Heart left ventricle (tissue), 16 donors: ENCODE measurements at regions not wholly inside any gene's neighbourhood (a gene's known extent, or its start where the extent isn't known, plus 50 kb on each side); places are given as distances from the start of the nearest gene placed in this dataset.
"Not testable (repeated sequence)": the region's sequence is repeated elsewhere in the genome, so short reads cannot be mapped to it uniquely, and the experiment has no call there.

ENCODE experiments used
- ATAC-seq, 4 donors: fragments of 200-7000 bp; cut with Tn5 transposase; one replicate each; pipeline ENCODE4 v1.9.1; 2020 to 2022; ENCODE audit warnings: moderate library complexity in 4 of 4, mild to moderate bottlenecking in 3 of 4, moderate number of reproducible peaks in 1 of 4
- DNase-seq, 5 donors: peaks; one replicate each; pipeline ENCODE4 v3.0.0-alpha.2; 2020
- H3K27ac ChIP-seq, 12 donors: fragments of 200-600 bp; sonication (generic) in 4 of 12; one replicate each; pipeline versions ENCODE4 v1.5.0 to v1.8.0; 2016 to 2022; ENCODE audit warnings: mild to moderate bottlenecking in 2 of 12
- H3K27me3 ChIP-seq, 9 donors: fragments of 200-600 bp; sonication (generic) in 2 of 9; one replicate each; pipeline versions ENCODE4 v1.5.1 to v1.8.0; 2016 to 2022; ENCODE audit warnings: mild to moderate bottlenecking in 3 of 9
- H3K36me3 ChIP-seq, 9 donors: fragments of 200-600 bp; sonication (generic) in 2 of 9; one replicate each; pipeline versions ENCODE4 v1.5.0 to v1.8.0; 2018 to 2022; ENCODE audit warnings: mild to moderate bottlenecking in 2 of 9
- H3K4me1 ChIP-seq, 12 donors: fragments of 200-600 bp; sonication (generic) in 4 of 12; one replicate each; pipeline versions ENCODE4 v1.5.0 to v1.8.0; 2016 to 2022; ENCODE audit warnings: mild to moderate bottlenecking in 3 of 12
- H3K4me3 ChIP-seq, 12 donors: fragments of 200-600 bp; sonication (generic) in 4 of 12; one replicate each; pipeline versions ENCODE4 v1.5.0 to v1.8.0; 2017 to 2022; ENCODE audit warnings: mild to moderate bottlenecking in 9 of 12, moderate library complexity in 4 of 12
- H3K9me3 ChIP-seq, 12 donors: fragments of 200-600 bp; sonication (generic) in 4 of 12; one replicate each; pipeline versions ENCODE4 v1.5.0 to v1.8.0; 2016 to 2022; ENCODE audit warnings: mild to moderate bottlenecking in 1 of 12
- POLR2A ChIP-seq, 2 donors: fragments of 450-650 bp; IDR thresholded peaks; one replicate each; pipeline ENCODE4 v1.6.1; 2017; ENCODE audit warnings: antibody characterized with exemption in 2 of 2, mild to moderate bottlenecking in 2 of 2, moderate library complexity in 2 of 2
- WGBS, 4 donors: extraction: QIAGEN DNeasy Blood & Tissue Kit in 2 of 4; methylation state at CpG; one replicate each; pipeline versions ENCODE4 v1.1.5 to v1.1.7; 2013 to 2018; 5-methylcytosine and 5-hydroxymethylcytosine counted together
- intact Hi-C, 10 donors: fragments of 100-400 bp; cut with DNase I; formaldehyde crosslinking; loops; one replicate each; pipeline versions ENCODE4 v1.11.1 to v1.14.2; 2022
- TF ChIP-seq, protein P1 (sequence below), 12 donors: fragments of 200-600 bp; sonication (generic) in 4 of 12; IDR thresholded peaks; one replicate each; pipeline versions ENCODE4 v1.5.0 to v1.8.0; 2018 to 2022; ENCODE audit warnings: antibody characterized with exemption in 12 of 12, mild to moderate bottlenecking in 5 of 12
- donor health status: ischemic (EF 13 %, LVEDD 7.1; RV severe dilation, severe dysfunction).
- donor health status: healthy with polysubstance abuse.
- donor health status: DM: no; HTN: yes; CAD: no.
- donor health status: DM: no; HTN: no; CAD: no.
- donor health status: ischemic (EF 25% LVEDD 6.9; RV normal size, moderate dysfunction).
- donor health status: ischemic (EF 25% LVEDD 5.7; RV mildly dilated, moderate dysfunction).
- donor health status: healthy.
- donor health status: DM: yes; HTN: yes; CAD: no.
- donor health status: ischemic (EF 35%, LVEDD 5.7; RV mildly dilated, moderate dysfunction).
- donor health status: nonischemic (EF 11% LVEDD 7.7; RV severe dilation, severe dysfunction).
- donor health status: DM: yes; HTN: yes; CAD: no.
- donor health status: PGD.
- donor health status: ischemic (EF 29% LVEDD 5.4; RV normal size, mild dysfunction).
- donor health status: nonischemic (EF 23%, LVEDD 6.1; RV moderate dilation, normal function).

DNA sequence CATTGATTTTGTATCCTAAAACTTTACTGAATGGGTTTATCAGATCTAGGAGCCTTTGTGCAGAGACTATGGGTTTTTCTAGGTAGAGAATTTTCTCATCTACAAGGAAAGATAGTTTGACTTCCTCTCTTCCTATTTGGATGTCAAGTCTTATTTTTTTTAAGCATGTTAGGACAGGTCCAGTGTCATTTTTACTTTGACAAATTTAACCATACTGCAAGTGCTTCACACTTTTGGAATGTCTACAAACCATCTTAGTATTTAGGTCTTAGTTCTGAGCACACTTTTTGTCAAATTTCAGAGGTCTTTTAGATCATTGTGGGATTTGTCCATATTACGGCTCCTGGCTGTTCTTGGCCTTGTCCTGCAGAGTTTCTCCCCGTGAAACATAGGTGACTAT is 715.2 kb upstream of the RAG2 start:
- Histone ChIP-seq H3K9me3 (peaks cover 0 to 13% (median under 1%) of the 10 kb centered on the region in 12 donors), H3K36me3 (no peaks in the 10 kb centered on the region), H3K27ac (no peak overlapping the region), H3K4me1 (no peaks in the 10 kb centered on the region), H3K4me3 (no peak overlapping the region), H3K27me3 (no peaks in the 10 kb centered on the region)
- intact Hi-C loops, result no loop called here
- DNase-seq, result no peak
- WGBS, 4 donors, result 78 to 88% (median 83%) methylated on average over 2 of the region's 2 CpGs
- no peak for TF ChIP-seq POLR2A (IDR thresholded peaks at IDR 0.05)
- TF ChIP-seq, protein P1, sequence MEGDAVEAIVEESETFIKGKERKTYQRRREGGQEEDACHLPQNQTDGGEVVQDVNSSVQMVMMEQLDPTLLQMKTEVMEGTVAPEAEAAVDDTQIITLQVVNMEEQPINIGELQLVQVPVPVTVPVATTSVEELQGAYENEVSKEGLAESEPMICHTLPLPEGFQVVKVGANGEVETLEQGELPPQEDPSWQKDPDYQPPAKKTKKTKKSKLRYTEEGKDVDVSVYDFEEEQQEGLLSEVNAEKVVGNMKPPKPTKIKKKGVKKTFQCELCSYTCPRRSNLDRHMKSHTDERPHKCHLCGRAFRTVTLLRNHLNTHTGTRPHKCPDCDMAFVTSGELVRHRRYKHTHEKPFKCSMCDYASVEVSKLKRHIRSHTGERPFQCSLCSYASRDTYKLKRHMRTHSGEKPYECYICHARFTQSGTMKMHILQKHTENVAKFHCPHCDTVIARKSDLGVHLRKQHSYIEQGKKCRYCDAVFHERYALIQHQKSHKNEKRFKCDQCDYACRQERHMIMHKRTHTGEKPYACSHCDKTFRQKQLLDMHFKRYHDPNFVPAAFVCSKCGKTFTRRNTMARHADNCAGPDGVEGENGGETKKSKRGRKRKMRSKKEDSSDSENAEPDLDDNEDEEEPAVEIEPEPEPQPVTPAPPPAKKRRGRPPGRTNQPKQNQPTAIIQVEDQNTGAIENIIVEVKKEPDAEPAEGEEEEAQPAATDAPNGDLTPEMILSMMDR (IDR thresholded peaks at IDR 0.05), result no peak
- ATAC-seq, result no peak

DNA sequence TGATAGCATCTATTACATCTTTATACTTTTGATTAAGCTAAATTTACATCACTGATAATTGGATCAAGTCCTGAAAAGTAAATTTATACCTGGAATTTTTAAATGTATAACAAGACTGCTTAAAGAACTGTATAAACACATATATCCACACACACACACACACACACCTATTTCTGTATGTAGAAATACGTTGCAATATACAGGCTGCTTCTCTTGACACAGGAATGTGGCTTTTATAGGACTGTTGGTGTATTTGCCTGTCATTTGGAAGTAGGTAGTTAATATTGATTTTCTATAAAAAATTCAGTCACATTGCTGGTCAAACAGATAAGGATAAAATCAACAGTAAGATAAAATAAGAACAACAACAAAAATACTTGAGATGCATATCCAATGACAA is 708.5 kb upstream of the RAG2 start:
- WGBS, 4 donors, result 57 to 71% (median 65%) methylated on average over 1 of the region's 1 CpG
- no peaks in the 10 kb centered on the region for H3K4me1 ChIP-seq
- no peaks in the 10 kb centered on the region for H3K27me3 ChIP-seq
- H3K36me3 ChIP-seq, result no peaks in the 10 kb centered on the region
- intact Hi-C loops, result no loop called here
- ATAC-seq (no peak), DNase-seq (no peak)
- H3K9me3 ChIP-seq, result peaks cover 0 to 29% (median 4%) of the 10 kb centered on the region in 12 donors
- no peak for TF ChIP-seq POLR2A (IDR thresholded peaks at IDR 0.05)
- TF ChIP-seq, protein P1 (IDR thresholded peaks at IDR 0.05), result no peak
- H3K27ac ChIP-seq, result no peak overlapping the region
- H3K4me3 ChIP-seq, result no peak overlapping the region

DNA sequence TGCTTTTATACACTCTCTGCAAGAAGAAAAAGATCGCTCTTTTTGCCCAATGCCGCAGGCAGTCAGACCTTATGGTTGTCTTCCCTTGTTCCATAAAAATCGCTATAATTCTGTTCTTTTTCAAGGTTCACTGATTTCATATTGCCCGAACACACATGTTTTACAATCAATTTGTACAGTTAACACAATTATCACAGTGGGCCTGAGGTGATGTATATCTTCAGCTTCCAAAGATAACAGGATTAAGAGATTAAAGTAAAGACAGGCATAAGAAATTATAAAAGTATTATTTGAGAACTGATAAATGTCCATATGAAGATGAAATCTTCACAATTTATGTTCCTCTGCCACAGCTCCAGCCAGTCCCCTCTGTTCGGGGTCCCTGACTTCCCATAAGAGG is 703.4 kb upstream of the RAG2 start:
- H3K27me3 ChIP-seq, DNase-seq, H3K36me3 ChIP-seq, ATAC-seq, intact Hi-C loops, H3K4me3 ChIP-seq, H3K27ac ChIP-seq, H3K4me1 ChIP-seq: not testable (repeated sequence)
- peaks cover 0 to 31% (median 7%) of the 10 kb centered on the region in 12 donors for H3K9me3 ChIP-seq
- 80 to 84% (median 80%) methylated on average over 5 of the region's 5 CpGs for WGBS, 4 donors

DNA sequence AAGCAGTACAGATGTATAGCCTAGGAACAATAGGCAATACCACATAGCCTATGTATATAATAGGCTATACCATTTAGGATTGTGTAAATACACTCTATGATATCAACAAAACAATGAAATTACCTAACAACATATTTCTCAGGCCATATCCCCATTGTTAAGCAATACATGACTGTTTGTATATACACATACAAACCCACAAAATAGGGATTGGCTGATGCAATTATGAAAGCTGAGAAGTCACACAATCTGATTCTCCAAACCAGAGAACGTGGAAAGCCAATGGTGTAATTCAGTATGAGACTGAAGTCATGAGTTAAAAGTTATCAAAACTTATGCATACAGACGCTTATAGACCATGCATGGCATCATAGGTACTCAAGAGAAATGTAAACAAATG is 700.1 kb upstream of the RAG2 start:
- Histone ChIP-seq H3K36me3 (no peaks in the 10 kb centered on the region), H3K4me3 (no peak overlapping the region), H3K27ac (no peak overlapping the region), H3K4me1 (no peaks in the 10 kb centered on the region), H3K9me3 (peaks cover 0 to 31% (median 12%) of the 10 kb centered on the region in 12 donors), H3K27me3 (no peaks in the 10 kb centered on the region)
- intact Hi-C loops, result no loop called here
- TF ChIP-seq POLR2A (IDR thresholded peaks at IDR 0.05), result no peak
- TF ChIP-seq, protein P1 (IDR thresholded peaks at IDR 0.05), result no peak
- 46 to 54% (median 48%) methylated on average over 2 of the region's 2 CpGs for WGBS, 4 donors
- ATAC-seq (no peak), DNase-seq (no peak)

DNA sequence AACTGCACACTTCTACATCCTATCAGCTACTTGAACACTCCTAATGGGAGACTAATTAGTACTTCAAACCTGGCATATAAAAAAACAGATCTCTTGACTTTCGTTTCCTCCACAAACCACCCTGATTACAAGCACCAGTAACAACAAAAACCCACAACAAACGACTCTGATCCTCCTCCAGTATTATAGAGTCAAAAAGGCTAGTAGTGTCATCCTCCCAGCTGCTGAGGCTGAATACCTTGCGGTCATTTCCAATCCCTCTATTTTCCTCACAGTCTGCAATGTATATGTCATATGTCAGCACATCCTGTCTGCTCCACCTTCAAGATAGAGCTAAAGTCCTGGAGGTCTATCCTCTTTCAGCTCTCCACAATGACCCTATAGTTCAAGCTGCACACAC is 688.9 kb upstream of the RAG2 start:
- TF ChIP-seq, protein P1 (IDR thresholded peaks at IDR 0.05), result no peak
- no peak for TF ChIP-seq POLR2A (IDR thresholded peaks at IDR 0.05)
- H3K4me1 ChIP-seq, result no peaks in the 10 kb centered on the region
- WGBS, 4 donors, result 61 to 70% (median 69%) methylated on average over 3 of the region's 3 CpGs
- no peaks in the 10 kb centered on the region for H3K27me3 ChIP-seq
- no peak overlapping the region for H3K4me3 ChIP-seq
- DNase-seq, result no peak
- no peak overlapping the region for H3K27ac ChIP-seq
- no peaks in the 10 kb centered on the region for H3K36me3 ChIP-seq
- H3K9me3 ChIP-seq, result peaks cover 0 to 4% (median 0%) of the 10 kb centered on the region in 12 donors
- ATAC-seq, result no peak
- intact Hi-C loops, result no loop called here
